ENCODE measurements at regions not wholly inside any gene's neighbourhood (a gene's known extent, or its start where the extent isn't known, plus 50 kb on each side); places are given as distances from the start of the nearest gene placed in this dataset.

DNA sequence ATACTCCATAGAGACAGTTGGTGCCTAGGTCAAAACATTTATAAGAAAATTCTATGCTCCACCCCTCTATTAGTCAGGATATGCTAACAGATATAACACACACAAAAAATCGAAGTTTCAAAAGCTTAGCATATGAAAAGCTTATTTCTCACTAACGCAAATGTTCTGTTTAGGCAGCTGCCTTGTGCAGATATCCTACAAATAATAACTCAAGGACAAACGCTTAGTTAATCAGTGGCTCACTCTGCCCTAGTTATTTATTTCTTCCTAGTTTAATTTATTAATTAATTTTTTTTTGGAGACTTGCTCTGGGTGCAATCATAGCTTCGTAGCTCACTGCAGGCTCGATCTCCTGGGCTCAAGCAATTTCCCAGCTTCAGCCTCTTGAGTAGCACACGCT is 259.7 kb upstream of the GPC6 start:
- Mint-ChIP-seq H3K4me1 (ENCODE audit: low read depth) (no peaks in the 10 kb centered on the region), H3K27ac (no peak overlapping the region), H3K27me3 (no peaks in the 10 kb centered on the region), H3K4me3 (no peak overlapping the region), H3K36me3 (ENCODE audit: low read depth) (no peaks in the 10 kb centered on the region), H3K9me3 (no peaks in the 10 kb centered on the region)
- ChIA-PET CTCF (interaction anchor here (0.6 kb wide), 1 partner anchor 28 kb away, joined by 3 read pairs; no protein-coding TSS in a partner anchor), POLR2A (no interaction called here)
- DNase-seq (no peak), ATAC-seq (no peak)
- TF ChIP-seq, protein P1, sequence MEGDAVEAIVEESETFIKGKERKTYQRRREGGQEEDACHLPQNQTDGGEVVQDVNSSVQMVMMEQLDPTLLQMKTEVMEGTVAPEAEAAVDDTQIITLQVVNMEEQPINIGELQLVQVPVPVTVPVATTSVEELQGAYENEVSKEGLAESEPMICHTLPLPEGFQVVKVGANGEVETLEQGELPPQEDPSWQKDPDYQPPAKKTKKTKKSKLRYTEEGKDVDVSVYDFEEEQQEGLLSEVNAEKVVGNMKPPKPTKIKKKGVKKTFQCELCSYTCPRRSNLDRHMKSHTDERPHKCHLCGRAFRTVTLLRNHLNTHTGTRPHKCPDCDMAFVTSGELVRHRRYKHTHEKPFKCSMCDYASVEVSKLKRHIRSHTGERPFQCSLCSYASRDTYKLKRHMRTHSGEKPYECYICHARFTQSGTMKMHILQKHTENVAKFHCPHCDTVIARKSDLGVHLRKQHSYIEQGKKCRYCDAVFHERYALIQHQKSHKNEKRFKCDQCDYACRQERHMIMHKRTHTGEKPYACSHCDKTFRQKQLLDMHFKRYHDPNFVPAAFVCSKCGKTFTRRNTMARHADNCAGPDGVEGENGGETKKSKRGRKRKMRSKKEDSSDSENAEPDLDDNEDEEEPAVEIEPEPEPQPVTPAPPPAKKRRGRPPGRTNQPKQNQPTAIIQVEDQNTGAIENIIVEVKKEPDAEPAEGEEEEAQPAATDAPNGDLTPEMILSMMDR (IDR thresholded peaks at IDR 0.05) = no peak
- intact Hi-C loops (cut with micrococcal nuclease) = no loop called here

DNA sequence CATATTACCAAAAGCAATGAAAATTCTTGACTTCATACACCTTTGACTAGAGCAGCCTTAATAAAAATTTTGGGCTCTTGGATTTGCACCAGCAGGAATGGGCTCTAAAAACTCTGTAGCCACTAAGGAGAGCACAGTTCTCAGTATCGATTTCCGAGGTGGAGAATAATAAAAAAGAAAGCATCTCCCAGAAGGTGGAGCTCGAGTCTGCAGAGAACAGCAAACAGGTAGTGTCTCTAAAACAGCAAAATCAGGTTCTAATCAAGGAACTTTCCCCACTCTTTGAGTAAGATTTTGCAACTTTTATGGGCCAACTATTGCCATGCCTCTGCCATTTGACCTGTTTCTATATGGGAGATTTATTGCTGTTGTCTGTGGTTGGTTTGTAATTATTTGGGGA is 258.7 kb upstream of the GPC6 start:
- ChIA-PET CTCF (no interaction called here), POLR2A (no interaction called here)
- ATAC-seq (no peak), DNase-seq (no peak)
- no peaks in the 10 kb centered on the region for H3K4me1 Mint-ChIP-seq (ENCODE audit: low read depth)
- no peak overlapping the region for H3K27ac Mint-ChIP-seq
- H3K27me3 Mint-ChIP-seq = no peaks in the 10 kb centered on the region
- intact Hi-C loops (cut with micrococcal nuclease) = no loop called here
- H3K9me3 Mint-ChIP-seq = peaks cover 5% of the 10 kb centered on the region
- TF ChIP-seq, protein P1 (IDR thresholded peaks at IDR 0.05) = no peak
- H3K36me3 Mint-ChIP-seq (ENCODE audit: low read depth) = no peaks in the 10 kb centered on the region
- H3K4me3 Mint-ChIP-seq = no peak overlapping the region

DNA sequence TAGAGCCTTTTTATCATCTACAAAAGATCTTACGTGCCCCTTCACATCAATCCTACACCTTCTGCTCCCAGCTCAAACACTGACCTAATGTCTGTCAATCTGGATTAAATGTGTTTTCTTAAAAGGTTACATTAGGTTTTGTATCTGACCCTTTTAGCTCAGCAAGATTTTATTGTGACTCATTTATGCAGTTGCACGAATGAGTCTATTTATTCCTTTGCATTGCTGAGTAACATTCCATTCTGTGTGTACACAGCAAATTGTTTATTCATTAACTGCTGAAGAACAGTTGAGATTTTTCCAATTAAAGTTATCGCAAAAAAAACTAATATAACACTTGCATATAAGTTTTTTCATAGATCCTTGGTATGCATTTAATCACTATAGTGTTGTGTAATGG is 253.9 kb upstream of the GPC6 start:
- Mint-ChIP-seq H3K9me3 (peaks cover 5% of the 10 kb centered on the region), H3K27me3 (no peaks in the 10 kb centered on the region), H3K36me3 (ENCODE audit: low read depth) (no peaks in the 10 kb centered on the region), H3K27ac (no peak overlapping the region), H3K4me1 (ENCODE audit: low read depth) (no peaks in the 10 kb centered on the region), H3K4me3 (no peak overlapping the region)
- TF ChIP-seq, protein P1 (IDR thresholded peaks at IDR 0.05) = no peak
- CTCF ChIA-PET = no interaction called here
- intact Hi-C loops (cut with micrococcal nuclease) = no loop called here
- ATAC-seq (no peak), DNase-seq (no peak)
- POLR2A ChIA-PET = no interaction called here

GRCh38 chr13:92974905-92975429 is 251.6 kb upstream of the GPC6 start:
- TF ChIP-seq, protein P1 (IDR thresholded peaks at IDR 0.05) = no peak
- no peaks in the 10 kb centered on the region for H3K27me3 Mint-ChIP-seq
- no peaks in the 10 kb centered on the region for H3K4me1 Mint-ChIP-seq (ENCODE audit: low read depth)
- H3K27ac Mint-ChIP-seq = no peak overlapping the region
- H3K36me3 Mint-ChIP-seq (ENCODE audit: low read depth) = no peaks in the 10 kb centered on the region
- ChIA-PET CTCF (no interaction called here), POLR2A (no interaction called here)
- DNase-seq (no peak), ATAC-seq (no peak)
- H3K9me3 Mint-ChIP-seq = peaks cover 6% of the 10 kb centered on the region
- intact Hi-C loops (cut with micrococcal nuclease) = no loop called here
- no peak overlapping the region for H3K4me3 Mint-ChIP-seq

GRCh38 chr13:92976657-92977056 is 249.9 kb upstream of the GPC6 start:
- intact Hi-C loops (cut with micrococcal nuclease) = no loop called here
- POLR2A ChIA-PET = no interaction called here
- H3K4me1 Mint-ChIP-seq (ENCODE audit: low read depth) = no peaks in the 10 kb centered on the region
- TF ChIP-seq, protein P1 (IDR thresholded peaks at IDR 0.05) = no peak
- H3K4me3 Mint-ChIP-seq = no peak overlapping the region
- CTCF ChIA-PET = no interaction called here
- no peaks in the 10 kb centered on the region for H3K27me3 Mint-ChIP-seq
- DNase-seq = no peak
- H3K9me3 Mint-ChIP-seq = peaks cover 6% of the 10 kb centered on the region
- H3K36me3 Mint-ChIP-seq (ENCODE audit: low read depth) = no peaks in the 10 kb centered on the region
- ATAC-seq = no peak
- no peak overlapping the region for H3K27ac Mint-ChIP-seq

Data from activated CD8-positive, alpha-beta T cell treated with anti-CD3 and anti-CD28 coated beads for 36 hours (primary cell).